Loucy (cell line): ENCODE measurements at regions not wholly inside any gene's neighbourhood (a gene's known extent, or its start where the extent isn't known, plus 50 kb on each side); places are given as distances from the start of the nearest gene placed in this dataset.

Experiments
- H2AFZ ChIP-seq: fragments of 200-600 bp; sonication (generic); 2 replicates; pipeline ENCODE4 v1.6.0; 2016; ENCODE audit warnings: antibody characterized with exemption, mild to moderate bottlenecking, low read length, moderate library complexity
- H3F3A ChIP-seq: fragments of 200-600 bp; 2 replicates; pipeline ENCODE4 v1.6.0; 2016; ENCODE audit warnings: antibody characterized with exemption, low read depth, mild to moderate bottlenecking
- H3K27me3 ChIP-seq: fragments of 200-600 bp; sonication (generic); 2 replicates; pipeline ENCODE4 v1.6.1; 2014; ENCODE audit warnings: low read length, mild to moderate bottlenecking; ENCODE audit not compliant: insufficient read depth, poor library complexity, severe bottlenecking
- H3K36me3 ChIP-seq: fragments of 200-600 bp; sonication (generic); 2 replicates; pipeline ENCODE4 v1.6.1; 2016; ENCODE audit warnings: low read length; ENCODE audit not compliant: insufficient read depth
- H3K4me1 ChIP-seq: fragments of 200-600 bp; sonication (generic); 2 replicates; pipeline ENCODE4 v1.5.1; 2014; ENCODE audit warnings: low read length, mild to moderate bottlenecking; ENCODE audit not compliant: insufficient read depth, poor library complexity, severe bottlenecking
- H3K4me2 ChIP-seq: fragments of 200-600 bp; sonication (generic); 2 replicates; pipeline ENCODE4 v1.6.0; 2014; ENCODE audit warnings: antibody characterized with exemption, low read length, low read depth, mild to moderate bottlenecking; ENCODE audit not compliant: poor library complexity, severe bottlenecking
- H3K4me3 ChIP-seq: fragments of 200-600 bp; sonication (generic); 2 replicates; pipeline ENCODE4 v1.5.1; 2014; ENCODE audit warnings: low read length, mild to moderate bottlenecking, mixed read lengths; ENCODE audit not compliant: poor library complexity, severe bottlenecking
- H3K79me2 ChIP-seq: fragments of 200-600 bp; sonication (generic); 2 replicates; pipeline ENCODE4 v1.6.1; 2014; ENCODE audit warnings: low read length; ENCODE audit not compliant: insufficient read depth
- H3K9ac ChIP-seq: fragments of 200-600 bp; sonication (generic); 2 replicates; pipeline ENCODE4 v1.6.0; 2014; ENCODE audit warnings: mild to moderate bottlenecking, low read depth, low read length, moderate library complexity; ENCODE audit not compliant: poor library complexity, severe bottlenecking
- H3K9me2 ChIP-seq: fragments of 200-600 bp; sonication (generic); replicated peaks from 2 replicates; pipeline ENCODE4 v1.6.1; 2016; ENCODE audit warnings: low read depth, low read length, mixed read lengths
- H3K9me3 ChIP-seq: fragments of 200-600 bp; sonication (generic); 2 replicates; pipeline ENCODE4 v1.6.1; 2014; ENCODE audit warnings: mild to moderate bottlenecking, antibody characterized with exemption, low read length, low read depth; ENCODE audit not compliant: insufficient read depth
- H4K20me1 ChIP-seq: fragments of 200-600 bp; sonication (generic); 2 replicates; pipeline ENCODE4 v1.6.0; 2014; ENCODE audit warnings: antibody characterized with exemption, low read length, mild to moderate bottlenecking; ENCODE audit not compliant: insufficient read depth, poor library complexity, severe bottlenecking
- CTCF ChIP-seq: fragments of 200-600 bp; sonication (generic); conservative IDR thresholded peaks from 2 replicates; pipeline ENCODE4 v1.5.1; 2014; ENCODE audit warnings: mild to moderate bottlenecking, antibody characterized with exemption, low read length
- EZH2phosphoT487 ChIP-seq: fragments of 200-600 bp; IDR thresholded peaks from 2 replicates; pipeline ENCODE4 v1.6.1; 2018; ENCODE audit warnings: antibody characterized with exemption, mild to moderate bottlenecking, moderate library complexity, borderline replicate concordance

GRCh38 chr13:69319656-69320055 is 788.0 kb upstream of the ATXN8OS start:
- Histone ChIP-seq H3K9me2 (no peaks in the 10 kb centered on the region), H3F3A (no peaks in the 10 kb centered on the region), H2AFZ (no peak overlapping the region), H3K79me2 (no peaks in the 10 kb centered on the region), H3K9me3 (no peaks in the 10 kb centered on the region), H3K4me2 (no peak overlapping the region), H3K4me3 (no peak overlapping the region), H3K9ac (no peak overlapping the region), H3K27me3 (no peaks in the 10 kb centered on the region), H3K36me3 (no peaks in the 10 kb centered on the region), H4K20me1 (no peaks in the 10 kb centered on the region), H3K4me1 (no peaks in the 10 kb centered on the region)
- TF ChIP-seq EZH2phosphoT487, result no peak
- no peak for TF ChIP-seq CTCF

GRCh38 chr13:69315039-69315438 is 792.6 kb upstream of the ATXN8OS start:
- Histone ChIP-seq H3K4me2 (no peak overlapping the region), H2AFZ (no peak overlapping the region), H3K27me3 (no peaks in the 10 kb centered on the region), H3F3A (no peaks in the 10 kb centered on the region), H3K4me3 (no peak overlapping the region), H3K9ac (no peak overlapping the region), H4K20me1 (no peaks in the 10 kb centered on the region), H3K9me3 (no peaks in the 10 kb centered on the region), H3K36me3 (no peaks in the 10 kb centered on the region), H3K9me2 (no peaks in the 10 kb centered on the region), H3K79me2 (no peaks in the 10 kb centered on the region), H3K4me1 (no peaks in the 10 kb centered on the region)
- no peak for TF ChIP-seq EZH2phosphoT487
- TF ChIP-seq CTCF, result no peak

- H3K4me1 ChIP-seq, result no peaks in the 10 kb centered on the region
- H3K36me3 ChIP-seq, result no peaks in the 10 kb centered on the region
- H3K4me2 ChIP-seq, result no peak overlapping the region
- no peaks in the 10 kb centered on the region for H3K27me3 ChIP-seq
- H3K9me2 ChIP-seq, result no peaks in the 10 kb centered on the region
- no peak overlapping the region for H3K4me3 ChIP-seq
- TF ChIP-seq EZH2phosphoT487 (no peak), CTCF (no peak)
- H3F3A ChIP-seq, result no peaks in the 10 kb centered on the region
- H3K9me3 ChIP-seq, result no peaks in the 10 kb centered on the region
- no peaks in the 10 kb centered on the region for H4K20me1 ChIP-seq
- H3K9ac ChIP-seq, result no peak overlapping the region
- no peaks in the 10 kb centered on the region for H3K79me2 ChIP-seq
- H2AFZ ChIP-seq, result no peak overlapping the region
Observed at GRCh38 chr13:69306766-69307165, 800.9 kb upstream of the ATXN8OS start.
